Hepatocyte (in vitro differentiated cells): ENCODE measurements at regions not wholly inside any gene's neighbourhood (a gene's known extent, or its start where the extent isn't known, plus 50 kb on each side); places are given as distances from the start of the nearest gene placed in this dataset.

Experiments used
- CTCF ChIP-seq: fragments of 200-600 bp; sonication (generic); IDR thresholded peaks from 2 replicates; pipeline ENCODE4 v1.5.1; 2016; ENCODE audit warnings: antibody characterized with exemption, mild to moderate bottlenecking; ENCODE audit not compliant: poor library complexity
- EZH2phosphoT487 ChIP-seq: fragments of 200-600 bp; sonication (generic); IDR thresholded peaks from one replicate; pipeline ENCODE4 v1.6.1; 2018; ENCODE audit warnings: antibody characterized with exemption, mild to moderate bottlenecking, low read depth, moderate library complexity; ENCODE audit not compliant: unreplicated experiment, severe bottlenecking

GRCh38 chrX:40872351-40872750 lies 137.0 kb upstream of the MED14 start:
- TF ChIP-seq CTCF (no peak), EZH2phosphoT487 (no peak)
